ENCODE measurements at regions not wholly inside any gene's neighbourhood (a gene's known extent, or its start where the extent isn't known, plus 50 kb on each side); places are given as distances from the start of the nearest gene placed in this dataset.

DNA sequence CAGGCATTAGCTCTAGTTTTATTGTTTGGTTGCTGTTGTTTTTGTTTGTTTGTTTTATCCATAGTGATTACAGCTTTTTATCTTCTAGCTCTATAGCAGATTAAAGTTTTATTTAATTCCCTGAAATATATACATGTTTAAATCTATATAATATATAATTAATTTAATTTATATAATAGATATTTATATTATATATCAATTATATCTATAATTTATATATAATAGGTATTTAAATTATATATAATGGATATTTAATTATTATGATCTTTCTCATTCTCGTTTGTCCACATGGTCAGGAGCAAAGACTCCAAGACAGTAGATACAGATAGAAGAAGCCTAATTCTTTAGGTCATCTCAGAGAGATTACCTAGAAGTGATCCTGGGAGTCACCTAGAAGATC is 238.8 kb upstream of the GPR149 start:
- TF ChIP-seq, protein P1, sequence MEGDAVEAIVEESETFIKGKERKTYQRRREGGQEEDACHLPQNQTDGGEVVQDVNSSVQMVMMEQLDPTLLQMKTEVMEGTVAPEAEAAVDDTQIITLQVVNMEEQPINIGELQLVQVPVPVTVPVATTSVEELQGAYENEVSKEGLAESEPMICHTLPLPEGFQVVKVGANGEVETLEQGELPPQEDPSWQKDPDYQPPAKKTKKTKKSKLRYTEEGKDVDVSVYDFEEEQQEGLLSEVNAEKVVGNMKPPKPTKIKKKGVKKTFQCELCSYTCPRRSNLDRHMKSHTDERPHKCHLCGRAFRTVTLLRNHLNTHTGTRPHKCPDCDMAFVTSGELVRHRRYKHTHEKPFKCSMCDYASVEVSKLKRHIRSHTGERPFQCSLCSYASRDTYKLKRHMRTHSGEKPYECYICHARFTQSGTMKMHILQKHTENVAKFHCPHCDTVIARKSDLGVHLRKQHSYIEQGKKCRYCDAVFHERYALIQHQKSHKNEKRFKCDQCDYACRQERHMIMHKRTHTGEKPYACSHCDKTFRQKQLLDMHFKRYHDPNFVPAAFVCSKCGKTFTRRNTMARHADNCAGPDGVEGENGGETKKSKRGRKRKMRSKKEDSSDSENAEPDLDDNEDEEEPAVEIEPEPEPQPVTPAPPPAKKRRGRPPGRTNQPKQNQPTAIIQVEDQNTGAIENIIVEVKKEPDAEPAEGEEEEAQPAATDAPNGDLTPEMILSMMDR (IDR thresholded peaks at IDR 0.05) = no peak
- TF ChIP-seq POLR2A (IDR thresholded peaks at IDR 0.05) = no peak

All from thyroid gland (tissue), 4 donors.